SHP77 (cell line): ENCODE measurements at regions not wholly inside any gene's neighbourhood (a gene's known extent, or its start where the extent isn't known, plus 50 kb on each side); places are given as distances from the start of the nearest gene placed in this dataset.
A peak's percentile ranks its signal among the peaks of the same experiment; 100 is the strongest.

Experiments used
- DNase-seq, 2 experiments: peaks; one replicate each; lab custom pipeline; 2025; lab: John Stamatoyannopoulos, UW

GRCh38 chr6:109315341-109316110 lies 66.7 kb downstream of the CD164 start:
- DNase-seq = no peak

GRCh38 chr6:109314313-109314712 lies 68.0 kb downstream of the CD164 start:
- DNase-seq = no peak

- no peak for DNase-seq
These were observed 69.1 kb downstream of the CD164 start for GRCh38 chr6:109313139-109313538.

- DNase-seq = no peak
These were observed 70.8 kb downstream of the CD164 start for GRCh38 chr6:109311471-109311870.

GRCh38 chr6:109309917-109310316 lies 72.3 kb downstream of the CD164 start:
- no peak for DNase-seq

GRCh38 chr6:109308018-109308492 lies 74.2 kb downstream of the CD164 start:
- DNase-seq = no peak

DNA sequence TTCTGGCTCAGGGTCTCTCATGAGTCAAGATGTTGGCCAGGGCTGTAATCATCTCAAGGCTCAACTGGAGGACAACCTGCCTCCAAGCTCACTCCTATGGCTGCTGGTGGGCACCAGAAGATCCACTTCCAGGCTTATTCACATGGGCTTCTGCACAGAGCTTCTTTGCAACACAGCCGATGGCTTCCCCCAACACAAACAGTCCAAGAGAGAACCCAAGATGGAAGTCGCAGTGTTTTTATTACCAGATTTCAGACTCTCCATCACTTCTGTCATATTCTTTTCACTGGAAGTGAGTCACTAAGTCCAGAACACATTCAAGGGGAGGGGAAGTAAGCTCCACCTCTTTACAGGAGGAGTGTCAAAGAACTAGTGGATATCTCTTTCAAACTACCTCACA lies 75.5 kb downstream of the CD164 start:
- DNase-seq = no peak

DNA sequence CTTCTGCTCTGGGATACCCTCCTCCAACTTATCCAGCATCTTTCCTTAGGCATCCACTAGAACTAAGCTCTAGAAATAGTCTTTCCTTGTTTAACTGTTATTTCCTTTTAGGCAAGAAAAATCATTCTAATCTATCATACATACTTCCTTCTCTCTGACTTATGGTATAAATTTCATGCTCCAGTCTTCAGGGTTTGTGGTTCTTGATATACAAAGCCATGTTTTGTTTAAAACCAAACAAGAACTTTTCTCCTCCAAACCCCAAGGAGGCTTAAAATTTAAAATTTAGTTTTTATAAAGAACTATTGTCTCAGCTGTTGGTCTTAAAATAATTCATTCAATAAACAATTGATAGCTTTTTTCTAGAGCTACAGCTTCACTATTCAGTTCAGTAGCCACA lies 77.2 kb downstream of the CD164 start:
- no peak for DNase-seq

DNA sequence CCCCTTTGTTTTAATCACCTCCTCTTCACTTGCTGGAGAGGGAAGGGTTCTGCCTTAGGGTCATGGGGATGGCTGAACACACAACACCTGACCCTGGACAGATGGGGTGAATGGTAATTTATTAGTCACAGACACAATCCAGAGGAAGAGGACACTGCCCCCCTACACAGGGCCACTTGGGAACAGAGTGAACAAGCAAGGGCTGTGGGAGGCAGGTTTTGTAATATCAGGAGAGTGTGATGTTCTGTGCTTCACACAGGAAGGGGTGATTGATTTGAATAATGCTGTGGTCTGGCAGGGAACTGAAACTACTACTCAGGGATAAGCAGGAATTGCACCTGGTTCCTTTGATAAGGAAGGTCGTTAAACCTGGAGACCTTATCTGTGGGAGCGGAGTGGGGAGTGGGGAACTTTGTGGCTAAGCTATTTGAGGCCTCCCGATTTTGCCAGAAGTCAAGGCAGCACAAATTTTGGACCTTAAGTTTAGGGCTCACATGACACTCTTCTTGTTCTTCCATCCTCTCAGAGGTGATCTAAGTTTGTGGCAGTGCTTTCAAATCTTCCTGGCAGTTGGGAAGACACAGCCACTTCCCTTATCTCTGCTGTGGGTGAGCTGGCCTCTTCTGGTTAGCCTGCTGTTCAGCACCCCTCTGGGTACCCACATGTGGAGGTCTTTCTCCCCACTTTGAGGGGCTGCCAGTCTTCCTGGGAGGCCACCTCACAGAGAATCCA lies 77.8 kb downstream of the CD164 start:
- DNase-seq = no peak

GRCh38 chr6:109303640-109304283 lies 78.5 kb downstream of the CD164 start:
- no peak for DNase-seq

- no peak for DNase-seq
These were observed 79.1 kb downstream of the CD164 start for GRCh38 chr6:109303164-109303563.

- DNase-seq = no peak
These were observed 80.1 kb downstream of the CD164 start for GRCh38 chr6:109302176-109302575.

DNA sequence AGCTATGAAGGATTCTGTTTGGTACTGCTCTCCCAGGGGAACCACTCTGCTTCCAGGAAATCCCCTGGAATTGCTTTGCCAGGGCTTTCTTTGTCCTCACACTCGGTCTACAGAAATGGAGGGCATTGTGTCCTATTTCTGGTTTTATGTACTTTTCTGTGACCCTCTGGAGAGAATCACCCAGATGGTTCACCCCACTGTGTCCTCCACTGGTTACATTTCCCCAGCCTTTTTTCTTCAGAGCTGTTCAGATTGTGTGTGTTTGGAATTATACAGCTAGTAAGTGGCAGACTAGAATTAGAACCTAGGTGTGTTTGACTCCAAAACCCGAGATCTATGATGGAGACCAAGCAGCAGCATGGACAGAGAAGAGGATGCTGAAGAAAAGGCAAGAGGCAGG lies 80.8 kb downstream of the CD164 start:
- DNase-seq = no peak

DNA sequence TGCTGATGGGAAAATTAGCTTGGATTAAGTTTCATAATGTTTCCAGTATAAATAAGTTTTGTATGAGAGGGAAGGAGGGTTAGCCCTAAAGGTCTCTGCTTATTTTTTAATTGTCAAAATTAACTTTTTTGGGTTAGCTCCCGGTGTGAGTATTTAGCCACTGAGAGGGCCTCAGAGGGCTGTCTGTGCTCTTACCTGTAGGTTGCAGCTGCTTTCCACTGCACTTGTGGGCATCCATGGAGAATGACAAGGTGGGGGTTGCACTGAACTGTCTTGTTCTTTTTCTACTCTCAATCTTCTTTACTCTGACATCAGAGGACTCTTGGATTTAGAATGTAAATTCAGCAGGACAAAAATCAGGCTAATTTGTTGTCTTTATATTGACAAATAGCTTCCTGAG lies 81.4 kb downstream of the CD164 start:
- no peak for DNase-seq

- DNase-seq = peak in 1 of 2 experiments; percentile 46
These were observed 82.3 kb downstream of the CD164 start for GRCh38 chr6:109299776-109300564.

DNA sequence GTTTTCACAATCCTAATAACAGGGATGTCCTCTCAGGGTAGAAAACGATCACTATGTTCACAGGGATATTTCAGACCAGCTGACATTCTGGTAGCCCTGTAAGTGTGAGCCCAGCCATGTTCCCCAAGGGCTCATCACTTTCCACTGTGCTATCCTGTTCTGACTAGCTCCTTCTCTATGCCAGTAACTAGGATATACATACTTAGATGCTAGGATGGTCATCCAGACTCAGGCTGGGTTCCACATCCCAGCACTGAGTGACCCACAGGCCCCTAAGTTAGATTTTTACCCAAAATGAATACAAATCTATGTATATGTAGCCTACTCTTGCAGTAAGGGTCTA lies 83.0 kb downstream of the CD164 start:
- DNase-seq = no peak

DNA sequence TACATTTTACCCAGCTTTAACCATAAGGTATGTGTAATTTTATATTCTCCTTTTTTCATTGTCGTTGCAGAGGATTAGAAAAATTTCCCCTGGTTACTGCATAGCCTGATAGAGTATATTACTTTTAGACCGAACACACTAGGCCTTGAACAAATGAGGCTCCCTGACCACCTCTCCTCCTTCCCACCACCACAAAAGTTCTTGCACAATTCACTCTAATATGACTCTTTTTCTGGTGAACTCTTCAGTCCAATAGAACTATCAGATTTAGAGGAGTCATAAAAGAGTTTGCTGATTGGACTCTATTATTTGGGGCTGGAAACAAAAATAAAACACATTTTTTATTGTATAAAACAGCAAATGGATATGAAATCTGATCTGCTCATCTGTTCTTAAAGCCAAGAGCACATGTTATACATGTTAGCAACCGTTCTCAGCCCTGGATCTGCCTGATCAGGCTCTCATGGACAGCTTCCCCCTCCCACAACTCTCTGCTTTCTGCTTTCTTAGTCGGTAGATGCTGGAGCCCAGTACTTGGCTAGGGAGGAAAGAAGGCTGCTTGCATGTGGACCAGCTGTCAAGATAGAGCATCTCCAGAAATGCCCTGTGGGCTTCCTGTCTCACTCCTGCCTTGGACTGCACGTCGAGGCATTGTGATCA lies 83.5 kb downstream of the CD164 start:
- DNase-seq = no peak

GRCh38 chr6:109297406-109298110 lies 84.7 kb downstream of the CD164 start:
- DNase-seq = no peak

DNA sequence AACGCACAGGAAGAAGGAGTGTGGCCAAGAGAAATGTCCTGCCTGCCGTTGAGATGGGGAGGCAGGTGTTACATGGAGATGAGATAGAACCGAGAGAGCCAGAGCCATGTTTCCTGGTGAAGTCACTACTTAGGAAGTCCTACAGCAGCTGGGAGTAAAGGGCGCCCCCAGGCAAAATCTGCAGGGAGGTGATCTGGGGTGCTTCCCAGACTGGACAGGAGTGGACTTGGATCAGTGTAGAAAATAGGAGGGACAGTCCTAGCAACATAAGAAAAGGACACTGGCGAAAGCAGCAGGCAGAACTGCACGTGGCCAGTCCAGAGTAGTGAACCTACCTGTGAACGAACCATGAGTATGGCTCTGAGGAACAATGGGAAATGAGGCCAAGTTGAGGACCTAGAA lies 85.3 kb downstream of the CD164 start:
- peak; percentile 37 to 68 for DNase-seq

DNA sequence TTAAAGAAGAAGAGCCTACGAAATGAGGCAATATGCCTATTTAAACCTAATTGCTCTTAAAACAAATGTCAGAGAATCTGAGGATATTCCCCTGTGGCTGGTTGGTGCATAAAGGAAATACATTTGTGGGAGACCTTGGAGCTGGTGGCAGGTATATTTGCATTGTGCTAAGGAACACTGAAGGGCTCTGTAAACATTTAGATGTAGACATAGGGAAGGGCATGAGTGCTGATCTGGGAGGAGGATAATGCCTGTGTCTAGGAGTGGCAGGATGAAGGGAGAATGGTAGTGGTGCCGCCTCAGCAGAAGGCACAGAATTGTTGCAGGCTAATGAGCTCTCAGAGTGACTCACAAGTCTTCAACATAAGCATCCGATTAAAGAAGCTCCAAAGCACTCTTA lies 85.8 kb downstream of the CD164 start:
- peak; percentile 49 to 68 for DNase-seq

- DNase-seq = no peak
These were observed 86.5 kb downstream of the CD164 start for GRCh38 chr6:109295774-109296156.
